GM13976 (cell line): ENCODE measurements at regions not wholly inside any gene's neighbourhood (a gene's known extent, or its start where the extent isn't known, plus 50 kb on each side); places are given as distances from the start of the nearest gene placed in this dataset.

ENCODE experiments used
- DNase-seq: peaks from one replicate; pipeline ENCODE4 v3.0.0; 2012; ENCODE audit warnings: low spot score
- CTCF ChIP-seq: IDR thresholded peaks from 2 replicates; pipeline ENCODE4 v1.5.1; 2012; ENCODE audit warnings: borderline replicate concordance, mild to moderate bottlenecking; ENCODE audit not compliant: insufficient read depth; ENCODE audit errors: extremely low read depth, missing control alignments, control extremely low read depth
- in situ Hi-C: fragments of 300-500 bp; cut with MboI; formaldehyde crosslinking; loops from one replicate; pipeline ENCODE4 v1.12.0; 2022; ENCODE audit warnings: low sequenced_read_pairs, mixed read lengths, inconsistent platforms; ENCODE audit not compliant: unreplicated experiment

- in situ Hi-C loops, result no loop called here
- no peak for DNase-seq
- no peak for TF ChIP-seq CTCF
These were observed 83.3 kb downstream of the CRPPA start for GRCh38 chr7:16338065-16338464.

- no peak for DNase-seq
- TF ChIP-seq CTCF, result no peak
- in situ Hi-C loops, result no loop called here
These were observed 95.2 kb downstream of the CRPPA start for GRCh38 chr7:16326106-16326505.

- in situ Hi-C loops, result no loop called here
- no peak for TF ChIP-seq CTCF
- no peak for DNase-seq
These were observed 98.0 kb downstream of the CRPPA start for GRCh38 chr7:16323313-16323712.

- in situ Hi-C loops, result no loop called here
- no peak for DNase-seq
- TF ChIP-seq CTCF, result no peak
These were observed 101.2 kb downstream of the CRPPA start for GRCh38 chr7:16320099-16320660.

GRCh38 chr7:16318989-16319915, 102.1 kb downstream of the CRPPA start:
- in situ Hi-C loops, result no loop called here
- no peak for DNase-seq
- no peak for TF ChIP-seq CTCF

GRCh38 chr7:16318463-16318862, 102.9 kb downstream of the CRPPA start:
- in situ Hi-C loops, result no loop called here
- TF ChIP-seq CTCF, result no peak

More at GRCh38 chr7:16318463-16318862, 102.9 kb downstream of the CRPPA start:
- no peak for DNase-seq
